Endothelial cell of umbilical vein (primary cell): ENCODE measurements at regions not wholly inside any gene's neighbourhood (a gene's known extent, or its start where the extent isn't known, plus 50 kb on each side); places are given as distances from the start of the nearest gene placed in this dataset.
A peak's percentile ranks its signal among the peaks of the same experiment; 100 is the strongest.

Experiments used
- BruUV-seq: library from RNA; stranded (reverse); fragments of 400-500 nt; replicated peaks from 2 replicates; lab custom pipeline; 2021; lab: Mats Ljungman, UMichigan
- CTCF ChIA-PET: fragments of 300-600, 350-600 bp; sonication (Branson Sonifier 250); formaldehyde crosslinking; loops from one replicate; lab custom pipeline; 2021; ENCODE audit warnings: antibody characterized with exemption, inconsistent platforms; lab: Charles Lee
- POLR2A ChIA-PET: fragments of 300-600, 350-600 bp; sonication (Branson Sonifier 250); formaldehyde crosslinking; loops from one replicate; lab custom pipeline; 2021; ENCODE audit warnings: antibody characterized with exemption, inconsistent platforms; lab: Charles Lee
- DNase-seq: peaks from one replicate; pipeline ENCODE4 v3.0.0-alpha.2; 2011; ENCODE audit warnings: low read depth, low spot score
- FAIRE-seq: peaks from 2 replicates; lab custom pipeline; 2011; peaks lifted over from hg19 to GRCh38; lab: Jason Lieb, UNC
- H2AFZ ChIP-seq: 2 replicates; pipeline ENCODE4 v1.6.0; 2012; ENCODE audit warnings: low read depth, low read length, control low read depth, inconsistent platforms
- H3K27ac ChIP-seq: 2 replicates; pipeline ENCODE4 v1.5.1; 2011; ENCODE audit warnings: low read depth, mild to moderate bottlenecking, control low read depth, low read length, moderate library complexity; ENCODE audit not compliant: insufficient read depth
- H3K27me3 ChIP-seq, 2 experiments: 2 replicates each; pipeline versions ENCODE4 v1.6.0 to v1.6.1; 2011; ENCODE audit warnings: low read length in 2 of 2, mixed read lengths in 1 of 2; ENCODE audit not compliant: control insufficient read depth in 2 of 2, insufficient read depth in 2 of 2
- H3K36me3 ChIP-seq, 2 experiments: 2 replicates in 1 of 2; 3 replicates in 1 of 2; pipeline ENCODE4 v1.5.1; 2011; ENCODE audit warnings: low read length in 2 of 2, mild to moderate bottlenecking in 1 of 2, moderate library complexity in 1 of 2; ENCODE audit not compliant: control insufficient read depth in 2 of 2, insufficient read depth in 2 of 2; ENCODE audit errors: extremely low read depth in 1 of 2
- H3K4me1 ChIP-seq: 3 replicates; pipeline ENCODE4 v1.5.1; 2011; ENCODE audit warnings: mild to moderate bottlenecking, low read length; ENCODE audit not compliant: control insufficient read depth, insufficient read depth; ENCODE audit errors: extremely low read depth
- H3K4me2 ChIP-seq: 2 replicates; pipeline ENCODE4 v1.6.1; 2011; ENCODE audit warnings: low read length, control low read depth, mixed read lengths; ENCODE audit not compliant: insufficient read depth
- H3K4me3 ChIP-seq, 3 experiments: fragments of 200-600 bp in 1 of 3; sonication (generic), shearing (Covaris generic) in 1 of 3; replicated peaks in 1 of 3; 2 replicates each; pipeline ENCODE4 v1.5.1; 2011 to 2016; ENCODE audit warnings: control low read depth in 3 of 3, low read length in 3 of 3, mild to moderate bottlenecking in 2 of 3, inconsistent platforms in 1 of 3, low read depth in 1 of 3, moderate library complexity in 1 of 3; ENCODE audit not compliant: insufficient read depth in 1 of 3
- H3K79me2 ChIP-seq: 2 replicates; pipeline ENCODE4 v1.6.0; 2012; ENCODE audit warnings: low read length, inconsistent platforms; ENCODE audit not compliant: control insufficient read depth, insufficient read depth
- H3K9ac ChIP-seq: replicated peaks from 2 replicates; pipeline ENCODE3; 2011; ENCODE audit warnings: low read length, control low read depth; ENCODE audit not compliant: insufficient read depth; ENCODE audit errors: extremely low read depth
- H3K9me1 ChIP-seq: replicated peaks from 3 replicates; pipeline ENCODE4 v1.6.0; 2011; ENCODE audit warnings: mild to moderate bottlenecking, low read length; ENCODE audit not compliant: control insufficient read depth, insufficient read depth; ENCODE audit errors: extremely low read depth
- H3K9me3 ChIP-seq: replicated peaks from 2 replicates; pipeline ENCODE4 v1.5.1; 2012; ENCODE audit warnings: low read length, inconsistent platforms; ENCODE audit not compliant: control insufficient read depth, insufficient read depth
- H4K20me1 ChIP-seq: replicated peaks from 2 replicates; pipeline ENCODE3; 2011; ENCODE audit warnings: mild to moderate bottlenecking, low read length; ENCODE audit not compliant: control insufficient read depth, insufficient read depth; ENCODE audit errors: extremely low read depth
- CTCF ChIP-seq, 2 donors: IDR thresholded peaks; 1 replicate in 1 of 2; 2 replicates in 1 of 2; pipeline ENCODE4 v1.5.1; 2011; ENCODE audit warnings: low read length in 2 of 2, mild to moderate bottlenecking in 2 of 2, moderate library complexity in 2 of 2, control low read depth in 1 of 2, inconsistent platforms in 1 of 2, low read depth in 1 of 2; ENCODE audit not compliant: insufficient read depth in 1 of 2; ENCODE audit errors: extremely low read depth in 1 of 2
- EZH2 ChIP-seq: IDR thresholded peaks from 2 replicates; pipeline ENCODE4 v1.6.1; 2012; ENCODE audit warnings: borderline replicate concordance, low read depth, mild to moderate bottlenecking, moderate library complexity, low read length, inconsistent platforms; ENCODE audit not compliant: severe bottlenecking
- FOS ChIP-seq: IDR thresholded peaks from 2 replicates; pipeline ENCODE4 v1.6.1; 2011; ENCODE audit warnings: mild to moderate bottlenecking, low read length, moderate library complexity, borderline replicate concordance; ENCODE audit not compliant: insufficient read depth
- GATA2 ChIP-seq: IDR thresholded peaks from 2 replicates; pipeline ENCODE4 v1.7.0; 2011; ENCODE audit warnings: low read depth, mild to moderate bottlenecking, moderate library complexity, mixed read lengths, low read length; ENCODE audit not compliant: insufficient read length, insufficient read depth
- JUN ChIP-seq: IDR thresholded peaks from 2 replicates; pipeline ENCODE4 v1.6.1; 2011; ENCODE audit warnings: borderline replicate concordance, low read depth; ENCODE audit not compliant: insufficient read length, insufficient read depth
- MAX ChIP-seq: IDR thresholded peaks from 2 replicates; pipeline ENCODE4 v1.6.1; 2011; ENCODE audit not compliant: insufficient read depth, insufficient read length
- MYC ChIP-seq: IDR thresholded peaks from one replicate; pipeline ENCODE4 v1.6.1; 2011; ENCODE audit warnings: mild to moderate bottlenecking, low read depth, low read length
- POLR2A ChIP-seq: IDR thresholded peaks from 2 replicates; pipeline ENCODE4 v1.6.1; 2012; ENCODE audit warnings: low read depth, mild to moderate bottlenecking, control low read depth, low read length
- dilution Hi-C: fragments of 300-500 bp; cut with MboI; formaldehyde crosslinking; loops from one replicate; pipeline ENCODE4 v1.15.0; 2019; ENCODE audit warnings: low sequenced_read_pairs; ENCODE audit not compliant: extremely low pct_ligation_motif_present
- intact Hi-C: fragments of 100-400 bp; cut with micrococcal nuclease; formaldehyde crosslinking; loops from one replicate; pipeline ENCODE4 v1.10.0; 2022

- no peak overlapping the region for H3K9ac ChIP-seq
- no peak for DNase-seq
- H3K9me1 ChIP-seq = no peaks in the 10 kb centered on the region
- no peak overlapping the region for H3K27ac ChIP-seq
- TF ChIP-seq EZH2 (no peak), MYC (no peak), JUN (no peak), POLR2A (no peak), MAX (no peak)
- no peak overlapping the region for H3K4me2 ChIP-seq
- H3K27me3 ChIP-seq = no peaks in the 10 kb centered on the region
- FAIRE-seq = no peak
- dilution Hi-C loops = no loop called here
- intact Hi-C loops = no loop called here
- H3K4me3 ChIP-seq = no peak overlapping the region
- ChIA-PET CTCF (interaction anchor here (1.0 kb wide), 1 partner anchor 24 kb away, joined by 4 read pairs; no protein-coding TSS in a partner anchor), POLR2A (no interaction called here)
- H3K79me2 ChIP-seq = no peaks in the 10 kb centered on the region
- H3K36me3 ChIP-seq = no peaks in the 10 kb centered on the region
- BruUV-seq = no TSS peak
- H2AFZ ChIP-seq = no peak overlapping the region
- H3K9me3 ChIP-seq = no peaks in the 10 kb centered on the region
- no peaks in the 10 kb centered on the region for H4K20me1 ChIP-seq
- no peaks in the 10 kb centered on the region for H3K4me1 ChIP-seq
Observed at GRCh38 chr3:110375751-110376518, 695.7 kb upstream of the NECTIN3 start.

GRCh38 chr3:110378481-110378880 is 693.1 kb upstream of the NECTIN3 start:
- DNase-seq = no peak
- BruUV-seq = no TSS peak

More at GRCh38 chr3:110378481-110378880, 693.1 kb upstream of the NECTIN3 start:
- Histone ChIP-seq H3K36me3 (no peaks in the 10 kb centered on the region), H2AFZ (peak overlapping the region; percentile 65), H4K20me1 (no peaks in the 10 kb centered on the region), H3K4me3 (no peak overlapping the region), H3K4me2 (no peak overlapping the region), H3K9ac (no peak overlapping the region), H3K79me2 (no peaks in the 10 kb centered on the region), H3K9me1 (no peaks in the 10 kb centered on the region), H3K27ac (no peak overlapping the region), H3K27me3 (no peaks in the 10 kb centered on the region), H3K4me1 (no peaks in the 10 kb centered on the region), H3K9me3 (no peaks in the 10 kb centered on the region)
- ChIA-PET CTCF (no interaction called here), POLR2A (no interaction called here)
- no peak for FAIRE-seq
- dilution Hi-C loops = no loop called here
- TF ChIP-seq POLR2A = no peak
- TF ChIP-seq MAX = no peak
- no peak for TF ChIP-seq GATA2
- TF ChIP-seq CTCF (IDR thresholded peaks at IDR 0.05; ENCODE audit: extremely low read depth in 1 of 2, insufficient read depth in 1 of 2, low read depth in 1 of 2, low read length in 2 of 2) = no peak
- TF ChIP-seq EZH2 = no peak
- no peak for TF ChIP-seq FOS
- no peak for TF ChIP-seq MYC
- no peak for TF ChIP-seq JUN
- intact Hi-C loops = no loop called here
